ENCODE measurements at regions not wholly inside any gene's neighbourhood (a gene's known extent, or its start where the extent isn't known, plus 50 kb on each side); places are given as distances from the start of the nearest gene placed in this dataset.
"Not testable (repeated sequence)": the region's sequence is repeated elsewhere in the genome, so short reads cannot be mapped to it uniquely, and the experiment has no call there.

DNA sequence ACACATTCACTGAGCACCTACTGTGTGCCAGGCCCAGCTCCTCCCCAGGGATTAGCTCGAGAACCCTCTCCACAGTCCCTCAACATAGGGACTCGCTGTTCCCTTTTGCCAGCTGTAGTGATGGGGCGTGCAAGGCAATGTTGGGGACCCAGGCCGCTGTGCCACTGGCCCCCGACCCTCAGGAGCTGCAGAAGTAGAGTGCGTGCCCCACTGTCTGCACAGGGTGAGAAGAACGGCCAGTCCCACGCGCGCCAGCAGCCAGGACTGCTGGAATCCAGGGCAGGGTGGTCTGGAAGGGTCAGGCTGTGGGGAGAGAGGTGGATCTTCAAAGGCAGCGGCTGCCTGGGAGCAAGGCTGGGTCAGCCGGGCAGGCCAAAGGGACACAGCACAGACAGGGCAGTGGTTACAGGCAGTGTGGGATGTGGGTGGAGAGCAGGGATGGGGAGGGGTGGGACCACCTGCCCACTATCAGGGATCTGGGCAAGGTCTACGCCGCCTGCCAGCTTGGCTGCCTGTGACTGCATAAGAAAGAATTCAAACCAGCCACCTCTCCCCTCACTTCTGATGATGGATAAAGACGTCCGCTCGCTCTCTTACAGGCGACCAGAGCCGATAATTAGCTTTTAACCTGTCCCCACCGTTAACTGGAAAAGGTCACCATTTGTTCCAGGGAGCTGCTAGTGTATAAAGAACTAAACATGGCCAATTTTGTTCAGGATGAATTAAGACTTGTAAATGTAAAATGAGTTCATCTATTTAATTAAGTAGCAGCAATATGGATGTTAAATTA is 86.7 kb upstream of the GSE1 start:
- DNase-seq (ENCODE audit: low read depth, low spot score), result no peak

DNA sequence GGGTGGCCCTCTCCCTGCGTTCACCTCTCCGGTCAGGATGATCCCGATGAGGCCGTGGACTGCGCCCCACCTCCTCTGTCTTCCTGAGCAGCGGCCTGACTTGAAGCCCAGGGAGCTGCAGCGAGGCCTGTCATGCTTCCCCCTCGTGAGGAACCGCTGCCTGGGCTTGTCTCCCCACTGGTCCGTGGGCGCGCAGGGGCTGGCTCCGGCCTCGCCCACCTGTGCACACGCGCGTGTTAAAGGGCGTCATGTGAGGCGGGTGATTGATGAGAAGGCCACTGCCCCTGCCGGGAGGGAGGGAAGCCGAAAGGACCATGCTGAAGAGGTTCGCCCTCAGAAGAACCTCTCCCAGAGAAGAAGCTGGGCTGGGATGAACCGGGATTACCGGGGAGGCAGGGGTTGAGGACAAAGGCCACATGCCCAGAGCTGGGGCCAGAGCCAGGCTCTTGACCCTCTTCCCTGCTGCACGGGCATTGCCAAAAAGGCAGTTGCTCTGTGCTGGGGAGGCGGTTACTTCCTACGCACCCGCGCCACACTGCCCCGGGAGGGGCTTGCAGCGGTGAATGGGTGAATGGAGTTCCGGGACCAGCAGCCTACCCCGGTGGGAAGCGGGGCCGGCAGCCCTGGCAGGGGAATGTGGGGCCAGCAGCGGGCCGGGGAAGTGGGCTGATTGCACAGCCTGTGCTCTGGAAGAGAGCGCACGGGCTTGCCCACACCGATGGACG is 85.9 kb upstream of the GSE1 start:
- DNase-seq (ENCODE audit: low read depth, low spot score), result no peak

DNA sequence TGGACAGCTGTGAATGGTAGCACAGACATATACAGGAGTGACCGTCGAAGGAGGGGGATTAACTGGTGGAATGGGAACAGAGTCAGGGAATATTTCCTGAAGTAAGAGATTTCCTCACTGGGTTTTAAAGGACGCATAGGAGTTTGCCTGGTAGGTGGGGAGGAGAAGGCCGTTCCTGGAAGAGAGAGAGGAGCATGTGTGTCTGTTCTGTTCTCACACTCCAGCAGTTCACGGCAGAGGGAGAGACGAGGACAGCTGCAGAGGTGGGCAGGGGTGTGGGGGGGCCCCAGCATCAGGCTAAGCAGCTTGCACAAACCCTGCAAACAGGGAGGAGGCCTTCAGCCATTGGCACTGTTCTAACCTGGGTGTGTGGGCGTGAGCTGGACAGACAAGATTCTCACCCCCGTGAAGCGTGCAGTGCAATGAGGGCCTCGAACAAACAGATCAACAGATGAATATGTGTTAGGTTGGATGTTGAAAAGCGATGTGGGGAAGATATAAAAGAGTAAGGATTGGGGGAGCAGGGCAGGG is 85.3 kb upstream of the GSE1 start:
- no peak for DNase-seq (ENCODE audit: low read depth, low spot score)

DNA sequence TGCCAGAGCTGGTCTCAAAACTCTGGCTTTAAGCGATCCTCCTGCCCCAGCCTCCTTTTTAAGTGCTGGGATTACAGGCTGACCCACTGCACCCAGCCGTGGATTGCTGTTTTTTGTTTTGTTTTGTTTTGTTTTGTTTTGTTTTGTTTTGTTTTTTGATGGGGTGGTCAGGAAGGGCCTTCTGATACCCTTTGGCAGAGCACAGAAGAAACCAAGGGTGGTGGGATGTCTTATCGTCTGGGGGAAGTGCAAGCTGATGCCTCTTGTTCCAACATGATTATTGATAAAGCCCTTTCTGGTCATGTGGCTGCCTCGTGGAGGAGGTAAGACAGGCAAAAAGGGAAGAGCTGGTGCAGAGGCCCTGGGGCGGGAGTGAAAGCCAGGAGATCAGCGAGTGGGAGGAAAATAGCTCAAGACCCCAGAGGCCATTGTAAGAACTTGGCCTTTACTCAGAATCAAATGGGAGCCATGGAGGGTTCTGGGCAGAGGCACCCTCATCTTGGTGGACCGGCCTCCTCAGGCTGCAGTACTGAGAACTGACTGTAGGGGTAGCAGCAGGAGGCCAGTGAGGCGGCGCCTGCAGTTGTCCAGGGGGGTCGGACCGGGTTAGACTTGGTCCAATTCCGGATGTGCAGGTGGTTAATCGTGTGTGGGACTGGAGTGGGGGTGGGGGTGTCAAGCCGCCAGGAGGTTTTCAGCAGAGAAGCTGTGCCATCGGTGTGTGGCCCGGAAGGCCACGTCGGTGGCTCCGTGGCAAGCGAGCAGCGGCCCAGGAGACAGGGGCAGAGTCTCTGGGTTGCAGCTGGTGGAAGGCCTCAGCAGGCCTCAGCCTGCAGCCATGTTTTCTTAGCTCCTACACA is 84.4 kb upstream of the GSE1 start:
- DNase-seq (ENCODE audit: low read depth, low spot score), result no peak

DNA sequence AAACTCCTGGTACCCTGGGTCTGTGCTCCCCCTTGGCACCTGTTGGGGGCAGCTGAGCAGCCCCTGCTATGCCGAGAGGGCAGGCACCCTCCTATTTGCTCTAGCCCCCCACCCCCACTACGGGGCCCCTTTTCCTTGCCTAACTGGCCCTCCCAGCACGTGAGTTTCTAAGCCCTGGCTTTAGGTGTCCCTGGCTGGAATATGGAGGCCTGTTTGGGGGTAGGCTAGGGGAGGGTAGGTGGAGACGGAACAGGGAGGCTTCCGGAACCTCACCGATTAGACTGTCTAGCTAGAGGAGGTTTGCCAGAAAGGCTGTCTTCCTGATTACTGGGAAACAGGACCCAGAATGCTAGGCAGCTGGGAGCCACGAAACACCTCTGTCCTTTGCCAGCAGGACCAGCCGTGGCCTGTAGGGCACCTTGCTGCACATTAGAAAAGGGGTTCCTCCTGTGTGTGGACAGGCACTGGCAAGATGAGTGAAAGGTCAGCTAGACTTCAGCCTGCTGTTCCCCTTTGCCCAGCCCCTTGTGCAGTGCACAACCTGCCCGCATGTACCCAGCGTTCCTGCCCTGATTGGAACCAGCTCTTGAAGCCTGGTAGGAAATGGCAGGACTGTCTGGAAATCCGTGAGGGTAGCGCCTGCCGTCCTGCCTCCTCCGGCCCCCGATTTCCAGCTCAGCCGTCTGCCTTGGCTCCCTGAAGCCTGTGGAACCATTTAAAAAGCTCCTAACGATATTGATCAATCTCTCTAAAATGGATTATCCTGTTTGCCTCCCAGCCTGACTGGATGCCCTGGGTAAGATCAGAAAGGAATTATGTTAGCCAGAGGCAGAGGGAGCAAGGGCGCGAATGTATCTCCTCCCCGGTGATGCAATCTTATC is 83.4 kb upstream of the GSE1 start:
- no peak for DNase-seq (ENCODE audit: low read depth, low spot score)

DNA sequence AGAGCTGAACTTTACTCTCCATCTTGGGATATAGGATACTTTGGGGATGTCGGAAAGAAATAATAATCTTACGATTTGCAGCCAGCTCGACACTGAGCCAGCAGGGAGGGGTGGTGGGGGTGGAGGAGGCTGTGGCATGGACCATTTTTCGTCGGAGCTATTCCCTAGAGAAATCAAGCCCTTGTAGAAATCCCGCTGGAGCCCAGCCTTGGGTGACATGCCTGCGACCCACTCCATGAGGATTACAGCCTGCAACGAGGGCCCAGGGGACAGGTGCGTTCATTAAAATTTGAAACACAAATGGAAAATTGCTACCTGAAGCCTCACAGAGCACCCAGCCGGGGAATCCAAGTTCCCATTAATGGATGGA is 82.8 kb upstream of the GSE1 start:
- DNase-seq (ENCODE audit: low read depth, low spot score), result no peak

DNA sequence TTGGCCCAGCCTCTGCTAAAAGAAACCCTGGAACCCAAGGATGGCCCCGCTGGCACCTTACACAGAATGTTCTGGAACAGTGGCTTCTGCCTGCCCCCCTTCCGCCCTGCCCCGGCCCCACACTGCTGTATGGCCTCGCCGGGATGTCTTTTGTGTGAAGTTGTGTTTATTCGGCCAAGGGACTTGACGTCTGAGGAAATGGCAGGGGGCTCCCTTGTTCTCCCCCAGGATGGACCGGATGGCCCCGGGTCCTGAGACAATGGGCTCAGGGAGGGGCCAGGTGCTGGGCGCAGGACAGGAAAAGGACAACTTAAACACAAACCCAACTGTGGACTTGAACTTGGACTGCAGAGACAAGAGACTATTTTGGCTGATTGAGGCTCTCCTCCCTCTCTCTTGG is 81.6 kb upstream of the GSE1 start:
- DNase-seq (ENCODE audit: low read depth, low spot score), result no peak

DNA sequence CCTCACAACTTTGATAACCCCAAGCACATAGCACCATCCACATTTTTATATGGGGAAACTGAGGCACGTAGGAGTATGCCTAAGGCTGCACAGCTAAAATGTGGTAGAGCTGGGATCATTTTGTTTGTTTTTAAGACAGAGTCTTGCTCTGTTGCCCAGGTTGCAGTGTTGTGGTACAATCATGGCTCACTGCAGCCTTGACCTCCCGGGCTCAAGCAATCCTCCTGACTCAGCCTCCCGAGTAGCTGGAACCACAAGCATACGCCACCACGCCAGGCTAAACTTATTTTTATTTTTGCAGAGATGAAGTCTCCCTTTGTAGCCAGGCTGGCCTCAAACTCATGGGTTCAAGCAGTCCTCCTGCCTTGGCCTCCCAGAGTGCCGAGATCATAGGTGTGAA is 81.0 kb upstream of the GSE1 start:
- DNase-seq (ENCODE audit: low read depth, low spot score), result no peak

DNA sequence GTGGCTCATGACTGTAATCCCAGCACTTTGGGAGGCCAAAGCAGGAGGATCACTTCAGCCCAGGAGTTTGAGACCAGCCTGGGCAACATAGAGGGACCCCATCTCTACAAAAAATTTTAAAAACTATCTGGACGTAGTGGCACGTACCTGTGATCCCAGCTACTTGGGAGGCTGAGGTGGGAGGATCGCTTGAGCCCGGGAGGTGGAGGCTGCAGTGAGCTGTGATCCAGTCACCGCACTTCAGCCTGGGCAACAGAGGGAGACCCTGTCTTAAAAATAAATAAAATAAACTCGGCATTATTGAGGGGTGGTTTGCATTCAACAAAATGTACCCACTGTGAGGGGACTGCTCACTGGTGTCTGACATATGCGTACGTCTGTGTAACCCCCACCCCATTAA is 79.5 kb upstream of the GSE1 start:
- not testable (repeated sequence) for DNase-seq (ENCODE audit: low read depth, low spot score)

DNA sequence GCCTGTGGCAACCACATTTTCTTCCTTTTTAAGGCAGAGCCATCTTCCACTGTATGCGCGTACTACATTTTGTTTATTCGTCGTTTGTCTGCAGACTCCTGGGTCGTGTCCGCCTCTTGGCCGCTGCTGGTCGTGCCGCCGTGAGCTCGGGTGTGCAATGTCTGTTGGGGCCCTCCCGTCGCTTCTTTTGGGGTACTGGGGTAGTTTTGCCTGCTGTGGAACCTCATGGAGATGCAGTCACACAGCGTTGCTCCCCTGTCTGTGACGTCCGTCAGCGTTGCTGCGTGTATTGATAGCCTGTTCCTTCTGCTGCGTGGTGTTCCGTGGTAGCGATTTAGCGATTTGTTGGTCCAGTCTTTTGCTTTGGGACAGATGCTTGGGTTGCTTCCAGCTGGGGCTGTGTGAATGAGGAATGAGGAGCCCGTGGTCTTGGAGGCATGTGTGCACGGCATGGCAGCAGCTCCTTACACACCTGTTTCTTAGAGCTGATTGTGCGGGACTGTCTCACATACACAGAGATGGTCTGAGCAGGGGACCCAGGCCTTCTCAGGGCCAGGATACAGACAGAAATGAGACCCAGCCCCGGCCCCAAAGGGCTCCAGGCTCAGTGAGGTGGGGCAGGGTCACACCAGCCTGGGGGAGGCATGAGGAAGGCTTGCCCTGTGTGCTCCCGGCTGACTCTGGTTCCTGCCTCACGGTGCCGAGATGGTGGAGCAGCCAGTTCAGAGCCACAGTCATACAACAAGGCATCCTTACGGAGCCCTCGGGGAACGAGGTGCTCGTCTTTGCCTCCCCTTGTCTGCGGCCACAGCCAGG is 78.4 kb upstream of the GSE1 start:
- DNase-seq (ENCODE audit: low read depth, low spot score), result no peak

DNA sequence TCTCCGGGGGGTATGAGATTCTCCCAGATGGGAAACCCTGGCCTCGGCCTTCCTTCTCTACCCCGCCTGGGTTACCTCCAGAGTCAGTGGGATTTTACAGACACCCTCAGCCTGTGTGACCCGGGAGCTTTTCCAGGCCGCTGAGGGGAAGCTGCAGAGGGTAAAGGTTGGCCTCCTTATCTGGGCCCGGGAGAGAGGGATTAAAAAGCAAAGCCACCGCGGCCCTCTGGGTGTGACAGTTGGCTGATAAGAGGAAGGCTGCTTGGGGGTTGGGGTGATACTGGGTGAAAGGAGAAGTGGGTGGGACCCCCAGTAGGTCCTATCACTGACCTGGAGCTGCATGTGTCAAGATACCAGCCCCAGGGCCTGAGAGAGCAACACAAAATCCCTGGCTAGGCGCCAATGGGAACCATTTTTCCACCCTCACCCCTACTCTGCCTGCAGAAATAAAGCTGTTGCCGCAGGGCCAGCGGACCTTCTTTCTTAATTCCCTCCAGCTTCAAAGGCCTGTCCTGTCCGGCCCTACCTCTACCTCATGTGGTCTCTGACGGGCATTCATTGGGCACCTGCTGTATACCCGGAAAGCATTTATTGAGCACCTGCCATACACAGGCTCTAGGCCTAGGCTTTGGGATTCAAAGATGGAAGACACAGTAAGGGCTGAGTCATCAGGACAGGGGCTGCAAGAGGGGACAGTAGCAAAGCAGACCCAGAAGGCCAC is 77.6 kb upstream of the GSE1 start:
- no peak for DNase-seq (ENCODE audit: low read depth, low spot score)

DNA sequence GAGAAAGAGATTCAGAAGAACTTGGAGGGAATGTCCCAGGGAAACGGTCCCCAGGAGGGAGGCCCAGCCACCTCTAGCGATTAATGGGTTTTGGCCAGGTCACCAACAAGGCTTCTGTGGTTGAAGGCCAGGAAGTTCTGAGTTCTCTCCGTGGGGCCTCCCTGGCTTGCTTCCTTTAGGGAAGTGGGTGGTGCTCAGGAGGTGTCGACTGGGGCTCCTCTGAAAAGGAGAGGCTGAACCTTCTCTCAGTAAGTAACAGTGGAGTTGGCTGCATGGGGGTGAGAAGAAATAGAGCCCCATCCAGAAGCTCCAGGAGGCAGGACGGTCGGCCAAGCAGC is 77.1 kb upstream of the GSE1 start:
- DNase-seq (ENCODE audit: low read depth, low spot score), result no peak

DNA sequence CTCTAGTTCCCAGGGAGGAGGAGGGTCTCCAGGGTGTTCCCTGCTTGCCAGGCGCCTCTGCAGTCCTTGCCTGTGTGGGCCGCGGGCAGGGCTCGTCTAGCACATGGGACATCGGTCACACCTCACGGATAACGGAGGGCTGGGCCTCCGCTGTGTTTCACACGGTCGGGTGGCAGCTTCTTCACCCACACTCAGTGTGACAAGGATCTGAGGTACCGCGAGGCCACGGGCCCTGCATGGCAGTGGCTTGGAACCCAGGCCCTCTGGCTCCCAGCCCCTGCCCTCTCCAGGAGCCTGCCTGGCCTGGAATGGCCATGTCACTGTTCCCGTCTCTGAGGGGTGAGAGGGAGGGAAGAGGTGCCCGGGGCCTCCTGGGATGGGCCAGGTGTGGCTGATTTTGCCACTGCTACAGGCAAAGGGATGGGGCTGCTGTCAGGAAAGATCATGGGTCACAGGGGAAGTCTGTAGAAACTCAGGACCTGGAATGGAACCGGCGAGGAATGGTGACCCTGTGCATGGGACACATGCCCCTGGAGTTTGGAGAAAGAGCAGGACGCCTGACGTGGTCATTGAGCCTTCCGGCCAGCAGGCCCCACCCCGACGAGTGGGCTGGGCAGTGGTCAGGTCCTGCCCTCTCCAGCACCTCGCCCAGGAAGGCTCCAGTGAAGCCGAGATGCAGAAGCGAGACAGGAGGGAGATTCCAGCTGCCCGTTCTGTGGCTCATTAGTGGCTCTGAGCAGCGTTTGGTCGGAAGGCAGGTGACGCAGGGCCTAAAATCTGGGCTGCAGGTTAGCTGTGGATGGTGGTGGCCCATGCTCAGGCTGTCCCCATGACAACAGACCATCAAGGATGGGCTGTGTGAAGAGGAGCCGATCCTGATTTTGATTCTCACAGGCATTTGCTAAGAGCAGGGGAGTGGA is 76.5 kb upstream of the GSE1 start:
- no peak for DNase-seq (ENCODE audit: low read depth, low spot score)

DNA sequence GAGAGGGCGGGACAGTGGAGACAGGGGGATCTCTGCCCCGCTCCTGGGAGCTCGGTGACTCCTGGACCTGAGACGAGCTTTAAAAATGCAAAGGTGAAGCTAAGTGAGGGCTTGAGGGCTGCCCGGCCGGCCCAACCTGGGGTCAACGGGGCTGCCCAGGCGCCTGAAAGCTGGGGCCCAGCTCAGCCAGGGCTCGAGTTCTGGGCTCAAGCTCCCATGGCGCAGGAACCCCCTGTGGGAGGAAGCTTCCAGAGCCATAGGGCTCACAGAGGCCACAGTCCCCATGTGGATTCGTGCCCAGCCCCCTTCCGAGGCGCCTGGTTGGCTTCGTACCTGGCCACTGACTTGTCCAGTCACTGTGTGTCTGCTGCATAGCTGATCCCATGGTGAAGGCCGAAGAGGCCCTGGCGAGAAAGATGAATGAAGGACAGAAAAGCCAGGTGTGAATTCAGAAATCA is 75.8 kb upstream of the GSE1 start:
- no peak for DNase-seq (ENCODE audit: low read depth, low spot score)

DNA sequence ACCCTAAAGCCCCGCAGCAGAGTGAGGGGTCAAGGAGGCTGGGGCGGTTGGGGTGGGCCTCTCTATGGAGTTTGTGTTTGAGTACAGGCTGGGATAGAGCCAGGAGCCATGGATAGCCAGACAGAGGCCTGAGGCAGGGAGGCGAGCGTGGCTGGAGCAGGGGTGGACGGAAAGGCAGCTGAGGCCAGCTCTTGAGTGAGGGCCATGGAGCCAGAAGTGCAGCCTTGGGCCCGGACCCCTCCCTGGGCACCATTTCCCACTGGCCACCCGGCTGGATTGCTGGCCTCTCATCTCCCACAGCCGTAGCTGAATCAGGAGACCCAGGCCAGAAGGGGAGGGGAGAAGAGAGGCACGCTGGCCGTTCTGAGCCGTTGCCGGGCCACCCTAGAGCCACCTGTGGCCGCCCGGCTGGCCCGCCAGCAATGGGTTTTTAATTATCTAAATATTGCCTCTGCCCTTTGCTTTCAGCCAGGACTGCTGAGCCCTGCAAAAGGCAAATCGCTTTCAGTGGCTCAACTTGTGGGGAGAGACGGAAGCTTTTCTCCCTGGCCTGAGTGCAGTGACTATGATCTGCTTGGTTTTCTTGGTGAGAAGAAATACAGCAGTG is 75.2 kb upstream of the GSE1 start:
- DNase-seq (ENCODE audit: low read depth, low spot score), result no peak

DNA sequence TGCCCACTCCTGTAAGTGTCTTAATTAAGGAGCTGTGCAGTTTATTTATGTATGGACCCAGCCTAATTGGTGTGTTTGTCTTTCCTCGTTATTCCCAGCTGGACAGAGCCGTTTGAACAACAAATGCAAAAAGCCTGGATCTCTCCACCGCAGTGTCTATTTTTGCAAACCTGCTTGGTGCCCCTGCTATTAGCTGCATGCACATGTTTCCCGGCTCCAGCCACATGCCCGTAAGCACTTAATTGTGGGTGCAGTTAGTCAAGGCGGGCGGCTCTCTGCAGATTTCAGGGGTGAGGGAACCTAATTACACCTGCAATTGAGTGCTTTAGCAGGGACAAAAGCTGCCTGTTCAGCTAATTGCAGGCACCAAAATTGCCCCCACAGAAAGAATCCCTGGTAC is 74.0 kb upstream of the GSE1 start:
- DNase-seq (ENCODE audit: low read depth, low spot score), result no peak

DNA sequence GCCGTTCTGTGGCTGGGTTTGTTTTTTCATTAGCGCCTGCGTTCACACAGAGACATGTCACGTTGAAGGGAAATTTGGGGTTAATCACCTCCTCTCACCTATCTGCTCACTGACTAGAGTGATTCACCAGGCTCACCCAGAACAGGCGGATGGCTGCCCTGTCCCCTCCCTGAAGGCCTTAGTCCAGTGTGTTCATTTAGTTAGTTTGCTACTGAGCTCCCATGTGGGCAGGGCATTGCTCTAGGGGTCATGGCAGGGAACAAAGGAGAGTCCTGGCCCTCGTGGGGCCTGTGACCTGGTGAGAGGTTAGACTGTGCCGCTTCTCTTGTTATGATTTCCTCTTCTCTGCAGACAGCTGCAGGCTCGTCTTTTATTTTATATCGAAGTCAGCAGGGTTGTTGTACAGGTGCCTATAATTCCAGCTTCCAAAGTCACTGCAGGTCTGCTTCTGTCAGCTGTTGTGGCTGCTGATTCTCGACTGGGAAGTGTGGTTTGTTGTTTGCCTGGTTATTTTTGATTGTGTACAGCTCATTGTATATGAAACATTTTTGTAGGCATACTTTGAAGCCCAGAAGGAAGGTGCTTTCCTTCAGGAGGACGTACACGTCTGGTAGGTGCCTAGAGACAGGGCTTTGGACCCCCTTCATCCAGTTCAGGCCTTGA is 73.4 kb upstream of the GSE1 start:
- DNase-seq (ENCODE audit: low read depth, low spot score), result no peak

DNA sequence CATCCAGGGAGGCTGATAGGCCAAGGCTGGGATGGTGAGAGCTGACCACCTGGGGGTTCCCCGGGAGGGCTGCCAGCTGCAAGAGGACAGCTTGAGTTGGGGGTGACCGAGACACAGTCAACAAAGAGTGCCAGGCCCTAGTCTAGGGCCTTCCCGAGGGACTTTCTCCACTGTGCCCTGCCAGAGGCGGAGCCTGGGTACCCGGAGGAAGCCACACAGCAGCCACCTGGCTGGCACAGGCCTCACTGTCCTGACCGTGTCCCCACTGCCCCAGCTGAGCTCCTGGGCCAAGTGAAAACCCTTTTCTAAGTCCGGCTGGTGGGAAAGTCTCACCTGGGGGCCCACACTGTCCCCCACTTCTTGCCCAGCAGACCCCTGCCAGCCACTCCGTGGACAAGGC is 71.9 kb upstream of the GSE1 start:
- no peak for DNase-seq (ENCODE audit: low read depth, low spot score)
